ENCODE measurements at regions not wholly inside any gene's neighbourhood (a gene's known extent, or its start where the extent isn't known, plus 50 kb on each side); places are given as distances from the start of the nearest gene placed in this dataset.

DNA sequence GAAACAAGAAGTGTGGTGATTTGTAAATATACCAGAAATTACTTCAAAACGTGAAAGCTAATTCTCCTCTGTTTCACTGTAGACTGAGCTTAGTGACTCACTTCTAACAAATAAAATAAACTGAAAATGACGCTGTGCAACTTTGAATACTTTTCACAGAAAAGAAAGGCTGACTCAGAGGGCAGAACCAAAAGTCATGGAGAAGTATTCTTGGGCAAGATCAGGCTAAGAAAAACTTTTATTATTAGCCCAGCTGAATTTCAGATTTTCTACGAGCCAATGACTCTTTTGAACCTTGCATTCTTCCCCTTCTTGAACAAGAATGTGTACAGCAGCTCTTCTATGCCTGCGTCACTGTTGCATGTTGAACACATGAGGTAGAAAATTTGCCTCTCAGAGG, 527.3 kb upstream of the GHITM start:
- H3K4me1 ChIP-seq (ENCODE audit: control insufficient read depth, insufficient read depth, low read length, poor library complexity, severe bottlenecking) = no peaks in the 10 kb centered on the region
- H3K9me3 ChIP-seq (ENCODE audit: control insufficient read depth, low read length) = peaks cover 6% of the 10 kb centered on the region

GRCh38 chr10:83612746-83613145, 526.6 kb upstream of the GHITM start:
- DNase-seq = no peak
- Histone ChIP-seq H3K9me3 (ENCODE audit: control insufficient read depth, low read length) (peaks cover 6% of the 10 kb centered on the region), H3K36me3 (ENCODE audit: control insufficient read depth, insufficient read depth, low read length) (no peaks in the 10 kb centered on the region), H3K4me3 (ENCODE audit: insufficient read depth, low read depth, low read length, poor library complexity, severe bottlenecking) (no peak overlapping the region), H3K27ac (ENCODE audit: insufficient read depth, low read length, poor library complexity, severe bottlenecking) (no peak overlapping the region), H3K4me1 (ENCODE audit: control insufficient read depth, insufficient read depth, low read length, poor library complexity, severe bottlenecking) (no peaks in the 10 kb centered on the region), H3K27me3 (replicated peaks; ENCODE audit: control insufficient read depth, insufficient read depth, low read length, poor library complexity, severe bottlenecking) (no peaks in the 10 kb centered on the region)

More for the DNA sequence above, 527.3 kb upstream of the GHITM start:
- Histone ChIP-seq H3K27ac (ENCODE audit: insufficient read depth, low read length, poor library complexity, severe bottlenecking) (no peak overlapping the region), H3K4me3 (ENCODE audit: insufficient read depth, low read depth, low read length, poor library complexity, severe bottlenecking) (no peak overlapping the region), H3K36me3 (ENCODE audit: control insufficient read depth, insufficient read depth, low read length) (no peaks in the 10 kb centered on the region), H3K27me3 (replicated peaks; ENCODE audit: control insufficient read depth, insufficient read depth, low read length, poor library complexity, severe bottlenecking) (no peaks in the 10 kb centered on the region)
- no peak for DNase-seq

DNA sequence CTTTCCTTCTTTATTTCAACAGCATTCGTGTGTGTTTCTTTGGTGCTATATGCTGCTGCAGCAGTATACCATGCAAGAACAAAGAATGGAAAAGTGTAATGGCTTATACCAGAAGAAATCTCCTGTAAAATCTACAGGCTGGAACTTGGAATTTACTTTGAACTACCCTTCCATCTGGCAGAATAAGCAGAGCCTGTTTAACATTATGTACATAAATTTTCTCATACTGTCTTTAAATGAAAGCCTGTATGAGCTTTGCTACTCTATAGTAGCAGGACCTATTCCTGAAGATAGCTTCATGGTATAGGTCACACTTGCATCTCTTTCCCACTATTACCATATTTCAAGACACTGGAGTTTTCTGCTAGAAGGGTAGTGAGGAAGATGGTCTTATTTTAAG, 522.1 kb upstream of the GHITM start:
- no peak for DNase-seq
- H3K4me1 ChIP-seq (ENCODE audit: control insufficient read depth, insufficient read depth, low read length, poor library complexity, severe bottlenecking) = no peaks in the 10 kb centered on the region
- no peaks in the 10 kb centered on the region for H3K36me3 ChIP-seq (ENCODE audit: control insufficient read depth, insufficient read depth, low read length)
- H3K27ac ChIP-seq (ENCODE audit: insufficient read depth, low read length, poor library complexity, severe bottlenecking) = no peak overlapping the region
- no peaks in the 10 kb centered on the region for H3K27me3 ChIP-seq (replicated peaks; ENCODE audit: control insufficient read depth, insufficient read depth, low read length, poor library complexity, severe bottlenecking)
- H3K9me3 ChIP-seq (ENCODE audit: control insufficient read depth, low read length) = no peaks in the 10 kb centered on the region
- no peak overlapping the region for H3K4me3 ChIP-seq (ENCODE audit: insufficient read depth, low read depth, low read length, poor library complexity, severe bottlenecking)

GRCh38 chr10:83617692-83618545, 521.4 kb upstream of the GHITM start:
- H3K4me1 ChIP-seq (ENCODE audit: control insufficient read depth, insufficient read depth, low read length, poor library complexity, severe bottlenecking) = no peaks in the 10 kb centered on the region
- no peak overlapping the region for H3K27ac ChIP-seq (ENCODE audit: insufficient read depth, low read length, poor library complexity, severe bottlenecking)
- H3K27me3 ChIP-seq (replicated peaks; ENCODE audit: control insufficient read depth, insufficient read depth, low read length, poor library complexity, severe bottlenecking) = no peaks in the 10 kb centered on the region
- no peaks in the 10 kb centered on the region for H3K9me3 ChIP-seq (ENCODE audit: control insufficient read depth, low read length)
- no peaks in the 10 kb centered on the region for H3K36me3 ChIP-seq (ENCODE audit: control insufficient read depth, insufficient read depth, low read length)
- DNase-seq = no peak
- H3K4me3 ChIP-seq (ENCODE audit: insufficient read depth, low read depth, low read length, poor library complexity, severe bottlenecking) = no peak overlapping the region

DNA sequence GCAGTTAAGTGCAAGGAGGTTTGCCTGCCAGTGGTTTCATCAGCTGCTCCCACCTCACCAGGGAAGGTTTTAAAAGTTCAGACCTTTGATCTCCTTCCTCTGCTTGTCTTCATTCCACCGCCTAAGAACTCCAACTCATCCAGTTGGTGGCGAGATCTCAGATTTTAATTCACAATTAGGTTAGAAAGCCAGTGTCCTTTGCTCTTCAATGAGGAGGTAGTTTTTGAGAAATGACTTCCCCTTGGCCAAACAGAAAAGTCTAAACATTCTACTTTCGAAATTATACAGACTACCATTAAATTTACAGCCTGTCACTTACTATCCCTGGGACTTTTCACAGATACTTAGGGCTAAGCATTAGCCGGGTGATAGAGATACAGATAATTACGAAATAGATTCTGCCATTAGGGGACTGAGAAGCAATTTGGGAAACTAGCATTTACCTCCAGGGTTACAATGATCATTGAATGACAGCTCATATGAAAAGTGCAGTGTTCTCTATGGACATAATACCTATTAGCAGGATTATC, 513.4 kb upstream of the GHITM start:
- DNase-seq = no peak
- H3K36me3 ChIP-seq (ENCODE audit: control insufficient read depth, insufficient read depth, low read length) = no peaks in the 10 kb centered on the region
- no peak overlapping the region for H3K27ac ChIP-seq (ENCODE audit: insufficient read depth, low read length, poor library complexity, severe bottlenecking)
- H3K27me3 ChIP-seq (replicated peaks; ENCODE audit: control insufficient read depth, insufficient read depth, low read length, poor library complexity, severe bottlenecking) = no peaks in the 10 kb centered on the region
- no peak overlapping the region for H3K4me3 ChIP-seq (ENCODE audit: insufficient read depth, low read depth, low read length, poor library complexity, severe bottlenecking)
- no peaks in the 10 kb centered on the region for H3K4me1 ChIP-seq (ENCODE audit: control insufficient read depth, insufficient read depth, low read length, poor library complexity, severe bottlenecking)
- H3K9me3 ChIP-seq (ENCODE audit: control insufficient read depth, low read length) = no peaks in the 10 kb centered on the region

DNA sequence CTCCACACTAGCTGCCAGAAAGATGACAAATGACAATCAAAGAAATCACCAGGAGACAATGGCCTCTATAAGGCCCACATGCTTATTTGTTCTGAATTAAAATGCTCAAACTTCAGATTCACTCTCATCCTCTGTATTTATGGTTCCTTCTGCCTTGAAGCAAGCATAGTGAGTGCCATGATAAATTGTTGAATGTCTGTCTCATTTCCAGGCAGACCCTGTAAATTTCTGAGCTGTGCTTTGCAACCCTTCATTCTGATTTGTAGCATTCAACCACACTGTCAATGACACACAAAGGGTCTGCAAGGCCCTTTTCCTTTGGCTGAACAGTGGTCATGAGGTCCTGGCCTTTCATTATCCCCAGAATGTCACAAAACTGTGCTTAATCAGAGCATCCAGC, 506.6 kb upstream of the GHITM start:
- Histone ChIP-seq H3K27me3 (replicated peaks; ENCODE audit: control insufficient read depth, insufficient read depth, low read length, poor library complexity, severe bottlenecking) (no peaks in the 10 kb centered on the region), H3K4me1 (ENCODE audit: control insufficient read depth, insufficient read depth, low read length, poor library complexity, severe bottlenecking) (no peaks in the 10 kb centered on the region), H3K4me3 (ENCODE audit: insufficient read depth, low read depth, low read length, poor library complexity, severe bottlenecking) (no peak overlapping the region), H3K36me3 (ENCODE audit: control insufficient read depth, insufficient read depth, low read length) (no peaks in the 10 kb centered on the region), H3K27ac (ENCODE audit: insufficient read depth, low read length, poor library complexity, severe bottlenecking) (no peak overlapping the region), H3K9me3 (ENCODE audit: control insufficient read depth, low read length) (no peaks in the 10 kb centered on the region)
- no peak for DNase-seq

DNA sequence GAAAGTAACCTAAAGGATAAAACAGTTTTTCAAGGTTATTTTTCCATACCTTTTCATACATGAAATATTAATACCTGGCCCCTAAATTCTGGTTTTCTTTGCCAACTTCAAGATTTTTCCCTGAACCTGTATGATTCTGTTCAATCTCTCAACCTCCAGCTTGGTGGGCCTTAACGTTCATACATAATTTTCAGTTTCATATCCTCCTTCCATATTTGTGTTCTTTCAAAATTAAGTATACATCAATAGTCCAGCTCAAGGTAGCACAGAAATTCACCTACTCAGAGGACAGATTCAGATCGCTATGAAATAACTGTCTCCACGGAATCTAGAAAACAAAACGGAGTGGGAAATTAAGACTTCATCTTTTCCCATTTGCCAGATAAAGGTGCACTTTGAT, 505.8 kb upstream of the GHITM start:
- Histone ChIP-seq H3K27ac (ENCODE audit: insufficient read depth, low read length, poor library complexity, severe bottlenecking) (no peak overlapping the region), H3K4me3 (ENCODE audit: insufficient read depth, low read depth, low read length, poor library complexity, severe bottlenecking) (no peak overlapping the region), H3K9me3 (ENCODE audit: control insufficient read depth, low read length) (no peaks in the 10 kb centered on the region), H3K36me3 (ENCODE audit: control insufficient read depth, insufficient read depth, low read length) (no peaks in the 10 kb centered on the region), H3K4me1 (ENCODE audit: control insufficient read depth, insufficient read depth, low read length, poor library complexity, severe bottlenecking) (no peaks in the 10 kb centered on the region), H3K27me3 (replicated peaks; ENCODE audit: control insufficient read depth, insufficient read depth, low read length, poor library complexity, severe bottlenecking) (no peaks in the 10 kb centered on the region)
- DNase-seq = no peak

DNA sequence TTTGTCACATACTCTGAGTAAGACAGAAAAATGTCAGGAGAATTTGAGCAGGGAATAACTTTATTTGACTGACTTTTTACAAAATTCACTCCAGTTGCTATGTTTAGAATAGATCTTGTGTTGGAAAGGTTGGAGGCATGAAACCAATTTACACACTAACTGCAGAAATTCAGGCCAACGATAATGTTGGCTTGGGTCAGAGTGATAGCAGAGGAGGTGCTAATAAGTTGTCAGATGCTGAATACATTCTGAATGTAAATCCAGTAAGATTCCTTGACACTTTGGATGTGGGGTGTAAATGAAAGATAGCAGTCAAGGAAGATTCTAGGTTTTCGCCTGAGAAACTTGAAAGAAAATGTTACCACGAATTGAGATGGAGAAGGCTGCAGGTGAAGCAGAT, 502.5 kb upstream of the GHITM start:
- H3K27ac ChIP-seq (ENCODE audit: insufficient read depth, low read length, poor library complexity, severe bottlenecking) = no peak overlapping the region
- no peaks in the 10 kb centered on the region for H3K9me3 ChIP-seq (ENCODE audit: control insufficient read depth, low read length)
- no peak overlapping the region for H3K4me3 ChIP-seq (ENCODE audit: insufficient read depth, low read depth, low read length, poor library complexity, severe bottlenecking)
- no peaks in the 10 kb centered on the region for H3K36me3 ChIP-seq (ENCODE audit: control insufficient read depth, insufficient read depth, low read length)
- DNase-seq = no peak
- no peaks in the 10 kb centered on the region for H3K27me3 ChIP-seq (replicated peaks; ENCODE audit: control insufficient read depth, insufficient read depth, low read length, poor library complexity, severe bottlenecking)
- no peaks in the 10 kb centered on the region for H3K4me1 ChIP-seq (ENCODE audit: control insufficient read depth, insufficient read depth, low read length, poor library complexity, severe bottlenecking)

- Histone ChIP-seq H3K27me3 (replicated peaks; ENCODE audit: control insufficient read depth, insufficient read depth, low read length, poor library complexity, severe bottlenecking) (no peaks in the 10 kb centered on the region), H3K4me3 (ENCODE audit: insufficient read depth, low read depth, low read length, poor library complexity, severe bottlenecking) (no peak overlapping the region), H3K4me1 (ENCODE audit: control insufficient read depth, insufficient read depth, low read length, poor library complexity, severe bottlenecking) (no peaks in the 10 kb centered on the region), H3K36me3 (ENCODE audit: control insufficient read depth, insufficient read depth, low read length) (no peaks in the 10 kb centered on the region), H3K9me3 (ENCODE audit: control insufficient read depth, low read length) (no peaks in the 10 kb centered on the region), H3K27ac (ENCODE audit: insufficient read depth, low read length, poor library complexity, severe bottlenecking) (no peak overlapping the region)
- no peak for DNase-seq
These were observed 491.8 kb upstream of the GHITM start for GRCh38 chr10:83647526-83647925.

GRCh38 chr10:83648201-83648600, 491.1 kb upstream of the GHITM start:
- Histone ChIP-seq H3K27ac (ENCODE audit: insufficient read depth, low read length, poor library complexity, severe bottlenecking) (no peak overlapping the region), H3K36me3 (ENCODE audit: control insufficient read depth, insufficient read depth, low read length) (no peaks in the 10 kb centered on the region), H3K4me3 (ENCODE audit: insufficient read depth, low read depth, low read length, poor library complexity, severe bottlenecking) (no peak overlapping the region), H3K27me3 (replicated peaks; ENCODE audit: control insufficient read depth, insufficient read depth, low read length, poor library complexity, severe bottlenecking) (no peaks in the 10 kb centered on the region), H3K9me3 (ENCODE audit: control insufficient read depth, low read length) (no peaks in the 10 kb centered on the region), H3K4me1 (ENCODE audit: control insufficient read depth, insufficient read depth, low read length, poor library complexity, severe bottlenecking) (no peaks in the 10 kb centered on the region)
- DNase-seq = no peak

Measured in effector memory CD4-positive, alpha-beta T cell (primary cell).